CD14-positive monocyte (primary cell): ENCODE measurements at regions not wholly inside any gene's neighbourhood (a gene's known extent, or its start where the extent isn't known, plus 50 kb on each side); places are given as distances from the start of the nearest gene placed in this dataset.

Experiments
- DNase-seq, 3 donors: peaks; one replicate each; pipeline ENCODE4 v3.0.0-alpha.2; 2011 to 2022
- H2AFZ ChIP-seq: 2 replicates; pipeline ENCODE4 v1.6.0; 2012; ENCODE audit warnings: mild to moderate bottlenecking, low read depth, low read length, inconsistent platforms; ENCODE audit not compliant: insufficient read depth, poor library complexity, severe bottlenecking
- H3K27ac ChIP-seq, 2 donors: 1 replicate in 1 of 2; 2 replicates in 1 of 2; pipeline ENCODE4 v1.5.1; 2012 to 2013; ENCODE audit warnings: low read length in 2 of 2, control low read depth in 1 of 2, inconsistent platforms in 1 of 2, low read depth in 1 of 2, mild to moderate bottlenecking in 1 of 2
- H3K27me3 ChIP-seq, 2 donors: one replicate each; pipeline versions ENCODE4 v1.6.0 to v1.6.1; 2011 to 2013; ENCODE audit warnings: low read length in 2 of 2; ENCODE audit not compliant: control insufficient read depth in 2 of 2, insufficient read depth in 2 of 2
- H3K36me3 ChIP-seq, 2 donors: replicated peaks in 1 of 2; 1 replicate in 1 of 2; 2 replicates in 1 of 2; pipeline versions ENCODE4 v1.5.1 to v1.6.1; 2012 to 2013; ENCODE audit warnings: low read length in 2 of 2, control low read depth in 1 of 2, inconsistent platforms in 1 of 2, mild to moderate bottlenecking in 1 of 2; ENCODE audit not compliant: insufficient read depth in 2 of 2, control insufficient read depth in 1 of 2
- H3K4me1 ChIP-seq, 2 donors: 1 replicate in 1 of 2; 2 replicates in 1 of 2; pipeline versions ENCODE4 v1.5.1 to v1.6.1; 2012 to 2013; ENCODE audit warnings: low read length in 2 of 2, control low read depth in 1 of 2, inconsistent platforms in 1 of 2, mild to moderate bottlenecking in 1 of 2, moderate library complexity in 1 of 2; ENCODE audit not compliant: insufficient read depth in 2 of 2, control insufficient read depth in 1 of 2
- H3K4me2 ChIP-seq: replicated peaks from 2 replicates; pipeline ENCODE3; 2012; ENCODE audit warnings: low read length, moderate library complexity, mild to moderate bottlenecking; ENCODE audit not compliant: poor library complexity, severe bottlenecking; ENCODE audit errors: extremely low read depth
- H3K4me3 ChIP-seq, 3 experiments: fragments of 200-600 bp in 1 of 3; sonication (generic) in 1 of 3; replicated peaks in 1 of 3; 1 replicate in 2 of 3; 2 replicates in 1 of 3; pipeline ENCODE4 v1.5.1; 2011 to 2013; ENCODE audit warnings: low read length in 3 of 3, mild to moderate bottlenecking in 3 of 3, control low read depth in 2 of 3, low read depth in 2 of 3, inconsistent platforms in 1 of 3, moderate library complexity in 1 of 3
- H3K79me2 ChIP-seq: 2 replicates; pipeline ENCODE4 v1.6.0; 2012; ENCODE audit warnings: mild to moderate bottlenecking, control low read depth, inconsistent platforms, low read length, moderate library complexity; ENCODE audit not compliant: insufficient read depth
- H3K9ac ChIP-seq: 2 replicates; pipeline ENCODE4 v1.6.0; 2017; ENCODE audit warnings: low read length, mild to moderate bottlenecking; ENCODE audit not compliant: insufficient read depth, poor library complexity, severe bottlenecking
- H3K9me3 ChIP-seq, 2 donors: replicated peaks in 1 of 2; 1 replicate in 1 of 2; 2 replicates in 1 of 2; pipeline versions ENCODE4 v1.5.1 to v1.6.1; 2012 to 2013; ENCODE audit warnings: low read length in 2 of 2, control low read depth in 1 of 2; ENCODE audit not compliant: control insufficient read depth in 1 of 2, insufficient read depth in 1 of 2
- H4K20me1 ChIP-seq: 2 replicates; pipeline ENCODE4 v1.6.0; 2012; ENCODE audit warnings: mild to moderate bottlenecking, low read length, control low read depth, moderate library complexity; ENCODE audit not compliant: insufficient read depth
- H3K27ac Mint-ChIP-seq, 7 donors: one replicate each; pipeline ENCODE4 v1.8.0; 2020; ENCODE audit warnings: mild to moderate bottlenecking in 7 of 7, mixed read lengths in 7 of 7, moderate library complexity in 6 of 7, inconsistent platforms in 2 of 7
- H3K27me3 Mint-ChIP-seq, 3 donors: one replicate each; pipeline ENCODE4 v1.8.0; 2021 to 2022; ENCODE audit warnings: low read depth in 3 of 3, mild to moderate bottlenecking in 3 of 3, mixed read lengths in 3 of 3, moderate library complexity in 3 of 3, inconsistent platforms in 1 of 3
- H3K36me3 Mint-ChIP-seq, 2 donors: one replicate each; pipeline ENCODE4 v1.8.0; 2020; ENCODE audit warnings: mixed read lengths in 2 of 2, inconsistent platforms in 1 of 2, mild to moderate bottlenecking in 1 of 2
- H3K4me1 Mint-ChIP-seq: one replicate; pipeline ENCODE4 v1.8.0; 2020; ENCODE audit warnings: mild to moderate bottlenecking, mixed read lengths
- H3K4me3 Mint-ChIP-seq, 2 donors: one replicate each; pipeline ENCODE4 v1.8.0; 2020; ENCODE audit warnings: mild to moderate bottlenecking in 2 of 2, mixed read lengths in 2 of 2, moderate library complexity in 1 of 2
- H3K9me3 Mint-ChIP-seq, 7 donors: one replicate each; pipeline ENCODE4 v1.8.0; 2020 to 2022; ENCODE audit warnings: mixed read lengths in 7 of 7, mild to moderate bottlenecking in 6 of 7, moderate library complexity in 6 of 7, inconsistent platforms in 2 of 7
- WGBS: methylation state at CpG from one replicate; pipeline ENCODE4 v1.1.5; 2013; ENCODE audit warnings: missing lambda C conversion rate; ENCODE audit not compliant: insufficient coverage; 5-methylcytosine and 5-hydroxymethylcytosine counted together
- intact Hi-C, 2 donors: fragments of 100-400 bp; cut with micrococcal nuclease; formaldehyde crosslinking; loops; one replicate each; pipeline versions ENCODE4 v1.15.0 to v1.15.1; 2023
- TF ChIP-seq, protein P1 (sequence below): fragments of 200-600 bp; IDR thresholded peaks from one replicate; pipeline ENCODE4 v1.8.0; 2022; ENCODE audit warnings: antibody characterized with exemption, mild to moderate bottlenecking

DNA sequence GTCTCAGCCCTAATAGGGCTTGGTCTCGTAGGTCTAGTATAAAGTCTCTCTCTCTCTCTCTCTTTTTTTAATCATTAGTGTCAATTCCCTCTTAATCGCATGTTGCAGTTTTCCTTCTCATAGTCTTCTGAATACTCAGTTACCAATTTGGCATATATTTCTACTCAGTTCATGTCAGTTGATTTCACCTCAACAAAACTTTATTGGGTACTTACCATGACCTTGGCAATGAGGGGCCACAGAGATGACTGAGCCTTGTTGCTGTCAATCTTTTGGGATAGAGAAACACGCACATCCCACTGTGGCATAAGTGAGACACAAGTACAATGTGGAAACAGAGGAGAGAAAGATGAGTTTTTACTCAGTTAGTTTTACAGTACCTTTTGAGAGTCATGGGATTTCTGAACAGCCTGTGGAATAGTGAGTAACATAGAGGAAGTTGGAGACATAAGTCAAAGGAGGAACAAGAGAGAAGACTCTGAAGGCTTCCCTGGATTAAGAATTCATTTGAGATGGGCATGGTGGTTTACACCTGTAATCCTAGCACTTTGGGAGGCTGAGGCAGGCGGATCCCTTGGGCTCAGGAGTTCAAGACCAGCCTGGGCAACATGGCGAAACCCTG lies 150.2 kb upstream of the CBLB start:
- peaks cover 0 to 2% (median 0%) of the 10 kb centered on the region in 3 donors for H3K27me3 Mint-ChIP-seq
- no peak overlapping the region for H3K9ac ChIP-seq
- peak in 2 of 3 donors; percentile 5 to 6 for DNase-seq
- H3K4me3 Mint-ChIP-seq = no peak overlapping the region
- peaks cover 8% of the 10 kb centered on the region for H3K4me1 Mint-ChIP-seq
- H3K9me3 Mint-ChIP-seq = peaks cover 0 to 10% (median 2%) of the 10 kb centered on the region in 7 donors
- 100% methylated on average over 1 of the region's 5 CpGs for WGBS
- H3K4me1 ChIP-seq = peaks cover 0 to 4% of the 10 kb centered on the region in 2 donors
- H3K4me2 ChIP-seq = no peak overlapping the region
- no peaks in the 10 kb centered on the region for H3K36me3 ChIP-seq
- no peaks in the 10 kb centered on the region for H3K79me2 ChIP-seq
- H3K9me3 ChIP-seq = peaks cover 0 to 3% of the 10 kb centered on the region in 2 donors
- H4K20me1 ChIP-seq = no peaks in the 10 kb centered on the region
- H3K27me3 ChIP-seq = no peaks in the 10 kb centered on the region
- H3K27ac Mint-ChIP-seq = no peak overlapping the region
- no peak overlapping the region for H2AFZ ChIP-seq
- intact Hi-C loops = no loop called here
- no peak overlapping the region for H3K4me3 ChIP-seq
- no peaks in the 10 kb centered on the region for H3K36me3 Mint-ChIP-seq
- no peak overlapping the region for H3K27ac ChIP-seq
- TF ChIP-seq, protein P1, sequence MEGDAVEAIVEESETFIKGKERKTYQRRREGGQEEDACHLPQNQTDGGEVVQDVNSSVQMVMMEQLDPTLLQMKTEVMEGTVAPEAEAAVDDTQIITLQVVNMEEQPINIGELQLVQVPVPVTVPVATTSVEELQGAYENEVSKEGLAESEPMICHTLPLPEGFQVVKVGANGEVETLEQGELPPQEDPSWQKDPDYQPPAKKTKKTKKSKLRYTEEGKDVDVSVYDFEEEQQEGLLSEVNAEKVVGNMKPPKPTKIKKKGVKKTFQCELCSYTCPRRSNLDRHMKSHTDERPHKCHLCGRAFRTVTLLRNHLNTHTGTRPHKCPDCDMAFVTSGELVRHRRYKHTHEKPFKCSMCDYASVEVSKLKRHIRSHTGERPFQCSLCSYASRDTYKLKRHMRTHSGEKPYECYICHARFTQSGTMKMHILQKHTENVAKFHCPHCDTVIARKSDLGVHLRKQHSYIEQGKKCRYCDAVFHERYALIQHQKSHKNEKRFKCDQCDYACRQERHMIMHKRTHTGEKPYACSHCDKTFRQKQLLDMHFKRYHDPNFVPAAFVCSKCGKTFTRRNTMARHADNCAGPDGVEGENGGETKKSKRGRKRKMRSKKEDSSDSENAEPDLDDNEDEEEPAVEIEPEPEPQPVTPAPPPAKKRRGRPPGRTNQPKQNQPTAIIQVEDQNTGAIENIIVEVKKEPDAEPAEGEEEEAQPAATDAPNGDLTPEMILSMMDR = no peak

DNA sequence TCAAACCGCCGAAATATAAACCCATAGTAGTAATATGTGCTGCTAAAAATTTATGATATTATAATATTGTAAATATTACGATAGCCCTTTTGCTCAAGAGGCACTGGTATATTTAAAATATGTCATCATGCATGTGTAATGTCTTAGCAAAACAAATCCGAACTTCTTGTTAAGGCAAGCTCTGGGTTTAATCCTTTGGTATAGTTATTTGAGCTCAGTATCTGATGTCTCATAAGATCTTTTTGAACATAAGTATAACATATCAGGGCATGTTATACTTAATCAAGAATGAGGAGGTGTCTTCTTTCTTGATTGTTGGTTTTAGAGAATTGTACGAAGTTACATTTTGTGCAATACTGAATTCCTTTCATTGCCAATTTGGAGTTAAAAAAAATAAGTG lies 154.1 kb upstream of the CBLB start:
- no peak for DNase-seq
- H3K9me3 Mint-ChIP-seq = peaks cover 0 to 5% (median 2%) of the 10 kb centered on the region in 7 donors
- no peaks in the 10 kb centered on the region for H3K27me3 Mint-ChIP-seq
- H3K27ac Mint-ChIP-seq = no peak overlapping the region
- Histone ChIP-seq H3K36me3 (no peaks in the 10 kb centered on the region), H3K9ac (no peak overlapping the region), H3K27ac (no peak overlapping the region), H3K4me3 (no peak overlapping the region), H3K27me3 (no peaks in the 10 kb centered on the region), H3K4me1 (no peaks in the 10 kb centered on the region), H3K79me2 (no peaks in the 10 kb centered on the region), H2AFZ (no peak overlapping the region), H4K20me1 (no peaks in the 10 kb centered on the region), H3K9me3 (peaks cover 0 to 3% of the 10 kb centered on the region in 2 donors), H3K4me2 (no peak overlapping the region)
- TF ChIP-seq, protein P1 = no peak
- intact Hi-C loops = no loop called here
- H3K4me1 Mint-ChIP-seq = no peaks in the 10 kb centered on the region
- H3K4me3 Mint-ChIP-seq = no peak overlapping the region
- no CpG with 5 or more reads among the region's 5 CpGs for WGBS
- no peaks in the 10 kb centered on the region for H3K36me3 Mint-ChIP-seq
